Sigmoid colon (tissue), 4 donors: ENCODE measurements at regions not wholly inside any gene's neighbourhood (a gene's known extent, or its start where the extent isn't known, plus 50 kb on each side); places are given as distances from the start of the nearest gene placed in this dataset.

Experiments used
- EP300 ChIP-seq, 4 donors: sonication (generic); formaldehyde crosslinking; IDR thresholded peaks; one replicate each; pipeline ENCODE4 v1.6.1; 2017; ENCODE audit warnings: antibody characterized with exemption in 4 of 4
- POLR2A ChIP-seq, 2 donors: fragments of 450-650 bp; IDR thresholded peaks; one replicate each; pipeline ENCODE4 v1.6.1; 2016; ENCODE audit warnings: antibody characterized with exemption in 2 of 2, mild to moderate bottlenecking in 2 of 2, moderate library complexity in 2 of 2
- TF ChIP-seq, protein P1 (sequence below), 4 experiments: fragments of 450-650 bp in 3 of 4; fragments of 200-600 bp in 1 of 4; IDR thresholded peaks; one replicate each; pipeline ENCODE4 v1.5.1; 2016 to 2019; ENCODE audit warnings: antibody characterized with exemption in 4 of 4, mild to moderate bottlenecking in 3 of 4, moderate library complexity in 2 of 4

DNA sequence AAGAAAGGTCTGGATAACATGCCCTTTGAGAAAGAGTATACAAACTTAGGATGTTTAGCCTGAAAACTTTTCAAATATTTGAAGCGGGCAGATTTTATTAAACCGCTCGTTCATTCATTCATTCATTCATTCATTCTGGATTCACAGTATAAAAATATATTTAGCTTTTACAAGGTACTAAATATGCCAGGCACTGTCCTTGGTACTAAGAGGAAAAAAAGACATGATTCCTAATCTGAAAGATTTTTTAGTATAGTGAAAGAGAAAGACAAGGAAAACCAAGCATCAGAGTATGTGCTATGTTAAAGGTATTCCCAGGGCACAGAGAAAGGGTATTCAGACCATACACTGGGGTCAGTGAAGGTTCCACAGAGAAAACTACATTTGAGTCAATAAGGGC is 299.7 kb downstream of the BCAT1 start:
- no peak for TF ChIP-seq POLR2A (IDR thresholded peaks at IDR 0.05)
- TF ChIP-seq, protein P1, sequence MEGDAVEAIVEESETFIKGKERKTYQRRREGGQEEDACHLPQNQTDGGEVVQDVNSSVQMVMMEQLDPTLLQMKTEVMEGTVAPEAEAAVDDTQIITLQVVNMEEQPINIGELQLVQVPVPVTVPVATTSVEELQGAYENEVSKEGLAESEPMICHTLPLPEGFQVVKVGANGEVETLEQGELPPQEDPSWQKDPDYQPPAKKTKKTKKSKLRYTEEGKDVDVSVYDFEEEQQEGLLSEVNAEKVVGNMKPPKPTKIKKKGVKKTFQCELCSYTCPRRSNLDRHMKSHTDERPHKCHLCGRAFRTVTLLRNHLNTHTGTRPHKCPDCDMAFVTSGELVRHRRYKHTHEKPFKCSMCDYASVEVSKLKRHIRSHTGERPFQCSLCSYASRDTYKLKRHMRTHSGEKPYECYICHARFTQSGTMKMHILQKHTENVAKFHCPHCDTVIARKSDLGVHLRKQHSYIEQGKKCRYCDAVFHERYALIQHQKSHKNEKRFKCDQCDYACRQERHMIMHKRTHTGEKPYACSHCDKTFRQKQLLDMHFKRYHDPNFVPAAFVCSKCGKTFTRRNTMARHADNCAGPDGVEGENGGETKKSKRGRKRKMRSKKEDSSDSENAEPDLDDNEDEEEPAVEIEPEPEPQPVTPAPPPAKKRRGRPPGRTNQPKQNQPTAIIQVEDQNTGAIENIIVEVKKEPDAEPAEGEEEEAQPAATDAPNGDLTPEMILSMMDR (IDR thresholded peaks at IDR 0.05): no peak
- TF ChIP-seq EP300 (IDR thresholded peaks at IDR 0.05): no peak
